ENCODE measurements at regions not wholly inside any gene's neighbourhood (a gene's known extent, or its start where the extent isn't known, plus 50 kb on each side); places are given as distances from the start of the nearest gene placed in this dataset.

DNA sequence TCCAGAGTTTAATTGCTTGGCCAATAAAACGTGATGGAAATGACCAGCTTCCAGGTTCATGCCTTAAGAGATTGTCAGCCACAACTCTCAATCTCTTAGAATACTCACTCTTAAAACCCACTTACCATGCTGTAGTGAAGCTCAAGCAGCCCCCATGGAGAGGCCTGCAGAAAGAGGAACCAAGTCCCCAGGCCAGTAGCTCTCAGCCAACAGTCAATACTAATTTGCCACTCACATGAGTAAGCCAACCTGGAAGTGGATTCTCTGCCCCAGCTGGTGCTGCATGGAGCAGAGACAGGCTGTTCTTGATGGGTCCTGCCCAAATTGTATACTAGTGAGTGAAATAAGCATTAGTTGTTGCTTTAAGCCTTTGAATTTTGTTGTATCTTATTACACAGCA lies 155.9 kb downstream of the OXSM start:
- no peaks in the 10 kb centered on the region for H4K20me1 ChIP-seq (ENCODE audit: insufficient read depth)
- CTCF ChIA-PET = interaction anchor here (1.2 kb wide), 1 partner anchor 11 kb away, joined by 3 read pairs; no protein-coding TSS in a partner anchor
- no peak overlapping the region for H3K27ac ChIP-seq (ENCODE audit: low read depth in 2 of 2, low read length in 1 of 2)
- no peak for DNase-seq
- no peaks in the 10 kb centered on the region for H3K79me2 ChIP-seq (ENCODE audit: insufficient read depth)
- no peak for TF ChIP-seq JUND (IDR thresholded peaks at IDR 0.05)
- TF ChIP-seq GABPA (IDR thresholded peaks at IDR 0.05; ENCODE audit: low read depth) = no peak
- TF ChIP-seq PBX3 (IDR thresholded peaks at IDR 0.05) = no peak
- TF ChIP-seq RAD21 (IDR thresholded peaks at IDR 0.05; ENCODE audit: low read length) = no peak
- no peak for TF ChIP-seq MEF2A (IDR thresholded peaks at IDR 0.05; ENCODE audit: borderline replicate concordance, low read depth)
- no peak for TF ChIP-seq TCF12 (IDR thresholded peaks at IDR 0.05)
- TF ChIP-seq FOXM1 (IDR thresholded peaks at IDR 0.05; ENCODE audit: low read depth) = no peak
- TF ChIP-seq RCOR1 (IDR thresholded peaks at IDR 0.05; ENCODE audit: low read length) = no peak
- no peak for TF ChIP-seq MAX (IDR thresholded peaks at IDR 0.05; ENCODE audit: low read depth)
- TF ChIP-seq FOSL2 (IDR thresholded peaks at IDR 0.05; ENCODE audit: borderline replicate concordance, low read depth) = no peak
- TF ChIP-seq RXRA (IDR thresholded peaks at IDR 0.05; ENCODE audit: borderline replicate concordance, low read depth) = no peak
- no peak for TF ChIP-seq MXI1 (IDR thresholded peaks at IDR 0.05; ENCODE audit: low read depth, low read length)
- TF ChIP-seq SIN3A (IDR thresholded peaks at IDR 0.05; ENCODE audit: borderline replicate concordance, low read depth, low read length) = no peak
- TF ChIP-seq RFX5 (IDR thresholded peaks at IDR 0.05; ENCODE audit: low read length) = no peak
- no peak for TF ChIP-seq USF1 (IDR thresholded peaks at IDR 0.05; ENCODE audit: borderline replicate concordance, low read depth)
- TF ChIP-seq GATA2 (CRISPR knock-in tag; IDR thresholded peaks at IDR 0.05) = no peak
- no peak for TF ChIP-seq EZH2phosphoT487 (IDR thresholded peaks at IDR 0.05; ENCODE audit: borderline replicate concordance, low read depth)
- TF ChIP-seq ELF1 (IDR thresholded peaks at IDR 0.05) = no peak
- H3K27me3 ChIP-seq (ENCODE audit: insufficient read depth) = no peaks in the 10 kb centered on the region
- H2AFZ ChIP-seq (ENCODE audit: low read depth) = no peak overlapping the region
- no peak overlapping the region for H3K4me3 ChIP-seq (ENCODE audit: low read depth in 2 of 2, low read length in 1 of 2)
- H3F3A ChIP-seq (replicated peaks; ENCODE audit: insufficient read depth) = no peaks in the 10 kb centered on the region
- POLR2A ChIA-PET = no interaction called here
- H3K9ac ChIP-seq = no peak overlapping the region
- no peaks in the 10 kb centered on the region for H3K4me1 ChIP-seq (ENCODE audit: control insufficient read depth in 1 of 2, insufficient read depth in 2 of 2, low read depth in 1 of 2, low read length in 1 of 2)
- no peak overlapping the region for H3K4me2 ChIP-seq
- H3K9me2 ChIP-seq = no peaks in the 10 kb centered on the region
- 0% methylated on average over 1 of the region's 1 CpG for WGBS (ENCODE audit: low lambda C conversion rate)
- H3K9me3 ChIP-seq = no peaks in the 10 kb centered on the region
- H3K36me3 ChIP-seq (replicated peaks in 1 of 2; ENCODE audit: control insufficient read depth in 1 of 2, insufficient read depth in 2 of 2, low read length in 1 of 2) = no peaks in the 10 kb centered on the region

GRCh38 chr3:25952133-25952532 lies 162.2 kb downstream of the OXSM start:
- H3K9ac ChIP-seq = no peak overlapping the region
- H4K20me1 ChIP-seq (ENCODE audit: insufficient read depth) = no peaks in the 10 kb centered on the region
- H3F3A ChIP-seq (replicated peaks; ENCODE audit: insufficient read depth) = no peaks in the 10 kb centered on the region
- no peaks in the 10 kb centered on the region for H3K9me3 ChIP-seq
- H3K36me3 ChIP-seq (replicated peaks in 1 of 2; ENCODE audit: control insufficient read depth in 1 of 2, insufficient read depth in 2 of 2, low read length in 1 of 2) = no peaks in the 10 kb centered on the region
- ChIA-PET POLR2A (no interaction called here), CTCF (no interaction called here)
- no peak overlapping the region for H2AFZ ChIP-seq (ENCODE audit: low read depth)
- WGBS (ENCODE audit: low lambda C conversion rate) = 20% methylated on average over 2 of the region's 2 CpGs
- H3K27ac ChIP-seq (ENCODE audit: low read depth in 2 of 2, low read length in 1 of 2) = no peak overlapping the region
- no peak for DNase-seq
- H3K9me2 ChIP-seq = no peaks in the 10 kb centered on the region
- no peaks in the 10 kb centered on the region for H3K79me2 ChIP-seq (ENCODE audit: insufficient read depth)
- H3K4me1 ChIP-seq (ENCODE audit: control insufficient read depth in 1 of 2, insufficient read depth in 2 of 2, low read depth in 1 of 2, low read length in 1 of 2) = no peaks in the 10 kb centered on the region
- H3K4me2 ChIP-seq = no peak overlapping the region
- H3K27me3 ChIP-seq (ENCODE audit: insufficient read depth) = no peaks in the 10 kb centered on the region
- no peak overlapping the region for H3K4me3 ChIP-seq (ENCODE audit: low read depth in 2 of 2, low read length in 1 of 2)
- no peak for TF ChIP-seq SMC3 (IDR thresholded peaks at IDR 0.05; ENCODE audit: low read depth, low read length)
- no peak for TF ChIP-seq NRF1 (IDR thresholded peaks at IDR 0.05; ENCODE audit: low read depth, low read length)
- no peak for TF ChIP-seq SIN3A (IDR thresholded peaks at IDR 0.05; ENCODE audit: borderline replicate concordance, low read depth, low read length)
- no peak for TF ChIP-seq PBX3 (IDR thresholded peaks at IDR 0.05)
- TF ChIP-seq RAD21 (IDR thresholded peaks at IDR 0.05; ENCODE audit: low read length) = no peak
- TF ChIP-seq POLR2AphosphoS5 (IDR thresholded peaks at IDR 0.05; ENCODE audit: low read depth, low read length) = no peak
- no peak for TF ChIP-seq EZH2phosphoT487 (IDR thresholded peaks at IDR 0.05; ENCODE audit: borderline replicate concordance, low read depth)
- no peak for TF ChIP-seq ZBTB33 (IDR thresholded peaks at IDR 0.05; ENCODE audit: borderline replicate concordance, low read depth)
- TF ChIP-seq FOXJ3 (CRISPR knock-in tag; IDR thresholded peaks at IDR 0.05) = no peak
- no peak for TF ChIP-seq ELF1 (IDR thresholded peaks at IDR 0.05)
- no peak for TF ChIP-seq YY1 (IDR thresholded peaks at IDR 0.05; ENCODE audit: low read depth)
- TF ChIP-seq RXRA (IDR thresholded peaks at IDR 0.05; ENCODE audit: borderline replicate concordance, low read depth) = no peak
- TF ChIP-seq TAF1 (IDR thresholded peaks at IDR 0.05; ENCODE audit: borderline replicate concordance, low read depth, low read length) = no peak
- TF ChIP-seq TCF12 (IDR thresholded peaks at IDR 0.05) = no peak
- TF ChIP-seq CHD2 (IDR thresholded peaks at IDR 0.05; ENCODE audit: low read length, partially characterized antibody) = no peak
- TF ChIP-seq GABPA (IDR thresholded peaks at IDR 0.05; ENCODE audit: low read depth) = no peak

Measured in SK-N-SH (cell line).